ENCODE measurements at regions not wholly inside any gene's neighbourhood (a gene's known extent, or its start where the extent isn't known, plus 50 kb on each side); places are given as distances from the start of the nearest gene placed in this dataset.

DNA sequence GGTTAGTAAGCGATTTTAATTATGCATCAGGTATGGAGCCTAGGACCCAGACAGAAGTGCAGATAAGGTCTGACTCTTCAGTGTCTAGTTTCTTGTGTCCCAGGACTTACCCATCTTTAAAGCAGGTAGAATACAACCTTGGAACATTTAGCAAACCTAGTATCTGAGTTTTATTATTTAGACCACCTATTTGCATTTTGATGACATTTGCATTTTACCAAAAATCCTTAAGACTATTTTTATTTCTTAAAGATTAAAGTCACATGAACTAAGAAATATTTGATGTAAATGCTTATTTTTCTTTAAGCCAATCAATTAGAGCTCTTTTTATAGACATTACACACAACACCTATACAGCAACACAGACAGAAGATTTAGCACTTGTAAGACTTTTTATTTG, 939.1 kb downstream of the OTOL1 start:
- Histone ChIP-seq H3K36me3 (ENCODE audit: control insufficient read depth, insufficient read depth, low read length) (no peaks in the 10 kb centered on the region), H2BK5ac (ENCODE audit: low read length) (no peak overlapping the region), H4K8ac (ENCODE audit: low read depth, low read length) (no peak overlapping the region), H4K5ac (ENCODE audit: low read length) (no peak overlapping the region), H3K27ac (ENCODE audit: low read depth, low read length) (no peak overlapping the region), H2AK5ac (ENCODE audit: low read length) (no peak overlapping the region), H3K23ac (ENCODE audit: low read length) (no peak overlapping the region), H3K9ac (ENCODE audit: low read length) (no peak overlapping the region), H3K4me3 (ENCODE audit: low read length) (no peak overlapping the region), H3K79me1 (ENCODE audit: low read length) (no peaks in the 10 kb centered on the region), H3K27me3 (ENCODE audit: insufficient read depth, low read length, poor library complexity) (no peaks in the 10 kb centered on the region), H2BK15ac (replicated peaks; ENCODE audit: low read depth) (no peak overlapping the region), H3K18ac (ENCODE audit: low read length) (no peak overlapping the region), H3K4me2 (ENCODE audit: low read length) (no peak overlapping the region), H3K4ac (ENCODE audit: low read depth, low read length) (no peak overlapping the region), H2BK120ac (ENCODE audit: low read depth, low read length) (no peak overlapping the region), H3K4me1 (ENCODE audit: control insufficient read depth, low read depth, low read length) (no peaks in the 10 kb centered on the region), H3K79me2 (ENCODE audit: control insufficient read depth, insufficient read depth, low read length) (no peaks in the 10 kb centered on the region), H3K56ac (ENCODE audit: low read length) (no peak overlapping the region)
- no CpG with 5 or more reads among the region's 1 CpG for WGBS (ENCODE audit: extremely low coverage, insufficient coverage, low lambda C conversion rate)
- no peak for DNase-seq

- no peaks in the 10 kb centered on the region for H3K4me1 ChIP-seq (ENCODE audit: control insufficient read depth, low read depth, low read length)
- no peaks in the 10 kb centered on the region for H3K79me1 ChIP-seq (ENCODE audit: low read length)
- no peak overlapping the region for H2BK120ac ChIP-seq (ENCODE audit: low read depth, low read length)
- no peak overlapping the region for H4K5ac ChIP-seq (ENCODE audit: low read length)
- H2BK15ac ChIP-seq (replicated peaks; ENCODE audit: low read depth): no peak overlapping the region
- no peak overlapping the region for H3K18ac ChIP-seq (ENCODE audit: low read length)
- no peak overlapping the region for H3K4me3 ChIP-seq (ENCODE audit: low read length)
- H3K4me2 ChIP-seq (ENCODE audit: low read length): no peak overlapping the region
- no peak overlapping the region for H3K56ac ChIP-seq (ENCODE audit: low read length)
- no peaks in the 10 kb centered on the region for H3K36me3 ChIP-seq (ENCODE audit: control insufficient read depth, insufficient read depth, low read length)
- no peaks in the 10 kb centered on the region for H3K79me2 ChIP-seq (ENCODE audit: control insufficient read depth, insufficient read depth, low read length)
- H3K23ac ChIP-seq (ENCODE audit: low read length): no peak overlapping the region
- no peak overlapping the region for H3K9ac ChIP-seq (ENCODE audit: low read length)
- no peak overlapping the region for H2AK5ac ChIP-seq (ENCODE audit: low read length)
- WGBS (ENCODE audit: extremely low coverage, insufficient coverage, low lambda C conversion rate): no CpG with 5 or more reads among the region's 2 CpGs
- H4K8ac ChIP-seq (ENCODE audit: low read depth, low read length): no peak overlapping the region
- DNase-seq: no peak
- H3K27ac ChIP-seq (ENCODE audit: low read depth, low read length): no peak overlapping the region
- no peak overlapping the region for H3K4ac ChIP-seq (ENCODE audit: low read depth, low read length)
- H2BK5ac ChIP-seq (ENCODE audit: low read length): no peak overlapping the region
- no peaks in the 10 kb centered on the region for H3K27me3 ChIP-seq (ENCODE audit: insufficient read depth, low read length, poor library complexity)
These were observed 940.2 kb downstream of the OTOL1 start for GRCh38 chr3:162436826-162437225.

DNA sequence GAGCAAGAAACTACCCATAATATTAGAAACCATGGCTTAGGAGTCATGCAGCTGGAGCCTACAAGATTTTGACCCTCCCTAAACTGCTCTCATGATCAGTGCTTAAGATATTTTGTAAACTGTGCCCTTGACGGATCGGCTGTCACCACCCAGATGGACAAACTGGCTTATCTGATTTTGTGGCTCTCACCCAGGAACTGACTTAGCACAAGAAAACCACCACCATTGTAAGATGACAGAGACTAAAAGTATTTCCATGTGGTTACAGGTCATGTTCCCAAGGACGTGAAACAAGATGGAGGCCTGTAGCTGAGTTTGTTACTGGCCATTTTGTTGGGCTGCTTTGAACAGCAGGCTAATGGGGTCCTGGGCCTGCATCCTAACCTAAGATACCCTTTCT, 940.9 kb downstream of the OTOL1 start:
- Histone ChIP-seq H3K4me1 (ENCODE audit: control insufficient read depth, low read depth, low read length) (no peaks in the 10 kb centered on the region), H3K18ac (ENCODE audit: low read length) (no peak overlapping the region), H3K56ac (ENCODE audit: low read length) (no peak overlapping the region), H3K79me1 (ENCODE audit: low read length) (no peaks in the 10 kb centered on the region), H2AK5ac (ENCODE audit: low read length) (no peak overlapping the region), H3K27me3 (ENCODE audit: insufficient read depth, low read length, poor library complexity) (no peaks in the 10 kb centered on the region), H3K9ac (ENCODE audit: low read length) (no peak overlapping the region), H2BK15ac (replicated peaks; ENCODE audit: low read depth) (no peak overlapping the region), H3K23ac (ENCODE audit: low read length) (no peak overlapping the region), H3K79me2 (ENCODE audit: control insufficient read depth, insufficient read depth, low read length) (no peaks in the 10 kb centered on the region), H2BK120ac (ENCODE audit: low read depth, low read length) (no peak overlapping the region), H3K27ac (ENCODE audit: low read depth, low read length) (no peak overlapping the region), H3K4ac (ENCODE audit: low read depth, low read length) (no peak overlapping the region), H4K5ac (ENCODE audit: low read length) (no peak overlapping the region), H4K8ac (ENCODE audit: low read depth, low read length) (no peak overlapping the region), H3K4me2 (ENCODE audit: low read length) (no peak overlapping the region), H2BK5ac (ENCODE audit: low read length) (no peak overlapping the region), H3K36me3 (ENCODE audit: control insufficient read depth, insufficient read depth, low read length) (no peaks in the 10 kb centered on the region), H3K4me3 (ENCODE audit: low read length) (no peak overlapping the region)
- no CpG with 5 or more reads among the region's 3 CpGs for WGBS (ENCODE audit: extremely low coverage, insufficient coverage, low lambda C conversion rate)
- DNase-seq: no peak

- Histone ChIP-seq H3K79me1 (ENCODE audit: low read length) (no peaks in the 10 kb centered on the region), H3K56ac (ENCODE audit: low read length) (no peak overlapping the region), H3K36me3 (ENCODE audit: control insufficient read depth, insufficient read depth, low read length) (no peaks in the 10 kb centered on the region), H3K23ac (ENCODE audit: low read length) (no peak overlapping the region), H2BK120ac (ENCODE audit: low read depth, low read length) (no peak overlapping the region), H4K5ac (ENCODE audit: low read length) (no peak overlapping the region), H3K18ac (ENCODE audit: low read length) (no peak overlapping the region), H3K27ac (ENCODE audit: low read depth, low read length) (no peak overlapping the region), H3K9ac (ENCODE audit: low read length) (no peak overlapping the region), H3K4me3 (ENCODE audit: low read length) (no peak overlapping the region), H3K27me3 (ENCODE audit: insufficient read depth, low read length, poor library complexity) (no peaks in the 10 kb centered on the region), H2AK5ac (ENCODE audit: low read length) (no peak overlapping the region), H2BK15ac (replicated peaks; ENCODE audit: low read depth) (no peak overlapping the region), H4K8ac (ENCODE audit: low read depth, low read length) (no peak overlapping the region), H3K79me2 (ENCODE audit: control insufficient read depth, insufficient read depth, low read length) (no peaks in the 10 kb centered on the region), H3K4ac (ENCODE audit: low read depth, low read length) (no peak overlapping the region), H3K4me1 (ENCODE audit: control insufficient read depth, low read depth, low read length) (no peaks in the 10 kb centered on the region), H2BK5ac (ENCODE audit: low read length) (no peak overlapping the region), H3K4me2 (ENCODE audit: low read length) (no peak overlapping the region)
- WGBS (ENCODE audit: extremely low coverage, insufficient coverage, low lambda C conversion rate): no CpG with 5 or more reads among the region's 1 CpG
- DNase-seq: no peak
These were observed 945.1 kb downstream of the OTOL1 start for GRCh38 chr3:162441716-162442115.

GRCh38 chr3:162443376-162443775, 946.8 kb downstream of the OTOL1 start:
- no peaks in the 10 kb centered on the region for H3K4me1 ChIP-seq (ENCODE audit: control insufficient read depth, low read depth, low read length)
- H3K4ac ChIP-seq (ENCODE audit: low read depth, low read length): no peak overlapping the region
- no peaks in the 10 kb centered on the region for H3K27me3 ChIP-seq (ENCODE audit: insufficient read depth, low read length, poor library complexity)
- no peaks in the 10 kb centered on the region for H3K79me2 ChIP-seq (ENCODE audit: control insufficient read depth, insufficient read depth, low read length)
- H3K4me2 ChIP-seq (ENCODE audit: low read length): no peak overlapping the region
- H2BK120ac ChIP-seq (ENCODE audit: low read depth, low read length): no peak overlapping the region
- H2AK5ac ChIP-seq (ENCODE audit: low read length): no peak overlapping the region
- no peak overlapping the region for H3K18ac ChIP-seq (ENCODE audit: low read length)
- H3K27ac ChIP-seq (ENCODE audit: low read depth, low read length): no peak overlapping the region
- H3K79me1 ChIP-seq (ENCODE audit: low read length): no peaks in the 10 kb centered on the region
- H2BK15ac ChIP-seq (replicated peaks; ENCODE audit: low read depth): no peak overlapping the region
- no peak overlapping the region for H4K5ac ChIP-seq (ENCODE audit: low read length)
- no peak overlapping the region for H3K23ac ChIP-seq (ENCODE audit: low read length)
- no peak overlapping the region for H2BK5ac ChIP-seq (ENCODE audit: low read length)
- no peak overlapping the region for H3K56ac ChIP-seq (ENCODE audit: low read length)
- DNase-seq: no peak
- no peaks in the 10 kb centered on the region for H3K36me3 ChIP-seq (ENCODE audit: control insufficient read depth, insufficient read depth, low read length)
- no peak overlapping the region for H4K8ac ChIP-seq (ENCODE audit: low read depth, low read length)
- no peak overlapping the region for H3K9ac ChIP-seq (ENCODE audit: low read length)
- no peak overlapping the region for H3K4me3 ChIP-seq (ENCODE audit: low read length)

DNA sequence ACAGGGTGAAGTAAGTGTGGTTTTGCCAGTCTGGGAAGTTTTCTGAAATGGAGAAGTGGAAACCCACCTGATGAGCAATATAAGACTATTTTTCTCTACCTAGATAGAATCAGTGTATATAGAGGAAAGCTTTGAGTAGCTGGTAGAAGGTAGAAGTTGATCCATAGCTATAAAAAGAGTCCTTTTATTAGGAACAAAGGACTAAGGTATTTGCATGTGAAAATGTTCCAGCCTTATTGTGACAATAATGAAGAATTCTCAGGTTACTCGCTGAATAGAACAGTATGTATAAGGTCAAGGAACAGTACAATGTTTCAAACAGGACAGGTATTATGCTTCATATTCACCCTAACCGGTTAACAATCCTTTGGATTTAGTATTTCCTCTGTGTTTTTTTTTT, 972.2 kb downstream of the OTOL1 start:
- H3K79me1 ChIP-seq (ENCODE audit: low read length): no peaks in the 10 kb centered on the region
- H3K4me1 ChIP-seq (ENCODE audit: control insufficient read depth, low read depth, low read length): no peaks in the 10 kb centered on the region
- no peak overlapping the region for H3K4me3 ChIP-seq (ENCODE audit: low read length)
- H2BK120ac ChIP-seq (ENCODE audit: low read depth, low read length): no peak overlapping the region
- no peaks in the 10 kb centered on the region for H3K27me3 ChIP-seq (ENCODE audit: insufficient read depth, low read length, poor library complexity)
- no peak overlapping the region for H4K8ac ChIP-seq (ENCODE audit: low read depth, low read length)
- no peak overlapping the region for H3K18ac ChIP-seq (ENCODE audit: low read length)
- no peak for DNase-seq
- H3K79me2 ChIP-seq (ENCODE audit: control insufficient read depth, insufficient read depth, low read length): no peaks in the 10 kb centered on the region
- H3K9ac ChIP-seq (ENCODE audit: low read length): no peak overlapping the region
- H3K36me3 ChIP-seq (ENCODE audit: control insufficient read depth, insufficient read depth, low read length): no peaks in the 10 kb centered on the region
- no peak overlapping the region for H3K4me2 ChIP-seq (ENCODE audit: low read length)
- no peak overlapping the region for H2BK5ac ChIP-seq (ENCODE audit: low read length)
- H3K27ac ChIP-seq (ENCODE audit: low read depth, low read length): no peak overlapping the region
- H4K5ac ChIP-seq (ENCODE audit: low read length): no peak overlapping the region
- no peak overlapping the region for H2BK15ac ChIP-seq (replicated peaks; ENCODE audit: low read depth)
- H3K23ac ChIP-seq (ENCODE audit: low read length): no peak overlapping the region
- H2AK5ac ChIP-seq (ENCODE audit: low read length): no peak overlapping the region
- no peak overlapping the region for H3K56ac ChIP-seq (ENCODE audit: low read length)
- WGBS (ENCODE audit: extremely low coverage, insufficient coverage, low lambda C conversion rate): no CpG with 5 or more reads among the region's 2 CpGs
- no peak overlapping the region for H3K4ac ChIP-seq (ENCODE audit: low read depth, low read length)
